Activated CD4-positive, CD25-positive, alpha-beta regulatory T cell treated with anti-CD3 and anti-CD28 coated beads, Interleukin-2, amount 50 U/mL, for 72 hours (primary cell): ENCODE measurements at regions not wholly inside any gene's neighbourhood (a gene's known extent, or its start where the extent isn't known, plus 50 kb on each side); places are given as distances from the start of the nearest gene placed in this dataset.

Source experiments
- DNase-seq: peaks from one replicate; pipeline ENCODE4 v3.0.0; 2021

DNA sequence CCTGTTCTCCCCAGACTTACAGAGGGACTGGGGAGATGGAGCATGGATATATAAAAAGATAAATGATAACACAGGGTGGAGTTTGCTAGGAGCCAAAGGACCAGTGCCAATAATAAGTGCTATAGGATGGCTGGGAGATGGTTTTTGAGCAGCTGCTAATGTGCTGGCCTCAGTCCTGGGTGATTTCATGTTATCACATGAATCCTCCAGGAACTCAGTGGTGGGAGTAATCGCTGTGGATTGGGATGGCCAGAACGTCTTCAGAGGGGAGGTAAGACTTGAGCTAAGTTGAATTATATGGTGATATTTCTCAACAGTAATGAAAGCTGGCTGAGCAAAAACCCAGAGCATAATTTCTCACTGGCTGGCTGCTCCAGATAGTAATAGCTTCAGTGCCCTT lies 441.4 kb downstream of the SLC4A3 start:
- no peak for DNase-seq

DNA sequence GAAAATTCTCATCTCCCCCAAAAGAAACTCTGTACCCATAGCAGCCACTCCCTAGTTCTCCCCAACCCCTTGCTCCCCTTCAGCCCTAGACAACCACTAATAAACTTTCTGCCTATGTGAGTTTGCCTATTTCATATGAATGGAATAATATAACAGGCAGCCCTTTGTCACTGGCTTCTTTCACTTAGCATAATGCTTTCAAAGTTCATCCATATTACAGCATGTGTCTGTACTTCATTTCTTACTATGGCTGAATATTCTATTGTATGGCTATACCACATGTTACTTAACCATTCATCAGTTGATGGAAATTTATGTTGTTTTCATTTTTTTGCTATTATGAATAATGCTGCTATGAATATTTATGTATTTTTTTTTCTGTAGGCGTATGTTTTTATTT lies 442.9 kb downstream of the SLC4A3 start:
- DNase-seq = no peak

DNA sequence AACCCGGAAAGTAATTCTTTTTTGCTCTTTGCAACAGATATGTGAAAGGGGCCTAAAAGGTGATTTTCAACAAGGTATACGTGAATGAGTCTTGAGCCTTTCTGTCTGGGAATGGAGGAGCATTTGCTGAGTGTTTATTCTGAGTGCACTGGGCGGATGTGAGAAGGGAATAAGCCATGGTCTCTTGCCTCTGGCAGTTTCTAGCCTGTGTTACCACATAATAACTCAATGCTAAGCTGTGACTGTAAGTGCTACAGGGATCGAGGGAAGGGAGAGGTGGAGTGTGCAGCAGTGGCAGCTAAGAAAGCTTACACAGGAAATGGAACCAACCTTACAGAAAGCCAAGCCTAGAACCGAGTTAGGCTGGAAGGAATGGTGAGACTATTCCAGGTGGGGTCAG lies 444.3 kb downstream of the SLC4A3 start:
- no peak for DNase-seq

DNA sequence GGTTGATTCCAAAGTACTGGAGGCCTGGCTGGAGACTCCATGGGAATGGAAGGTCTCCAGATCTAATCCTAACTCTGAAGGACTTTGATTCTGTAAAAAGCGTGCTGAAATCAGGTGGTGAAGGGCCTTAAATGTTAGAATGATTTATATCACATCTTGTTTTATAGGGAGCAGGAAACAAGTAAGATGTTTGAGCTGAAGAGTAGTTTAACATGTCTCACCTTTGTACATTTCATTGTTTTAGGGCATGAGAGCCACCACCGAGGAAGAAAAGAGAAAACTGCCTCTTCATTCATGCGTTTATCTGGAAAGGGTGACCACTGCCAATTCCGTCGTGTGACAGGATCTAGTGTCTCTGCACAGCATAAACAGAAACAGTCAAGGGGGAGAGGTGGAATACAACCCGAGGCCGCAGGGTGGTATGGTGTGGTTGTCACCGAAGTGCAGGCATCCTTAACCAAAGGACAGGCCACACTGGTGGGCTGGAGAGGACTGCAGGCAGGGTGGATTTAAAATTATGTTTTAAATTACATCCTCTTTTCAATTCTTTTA lies 445.3 kb downstream of the SLC4A3 start:
- DNase-seq = no peak

DNA sequence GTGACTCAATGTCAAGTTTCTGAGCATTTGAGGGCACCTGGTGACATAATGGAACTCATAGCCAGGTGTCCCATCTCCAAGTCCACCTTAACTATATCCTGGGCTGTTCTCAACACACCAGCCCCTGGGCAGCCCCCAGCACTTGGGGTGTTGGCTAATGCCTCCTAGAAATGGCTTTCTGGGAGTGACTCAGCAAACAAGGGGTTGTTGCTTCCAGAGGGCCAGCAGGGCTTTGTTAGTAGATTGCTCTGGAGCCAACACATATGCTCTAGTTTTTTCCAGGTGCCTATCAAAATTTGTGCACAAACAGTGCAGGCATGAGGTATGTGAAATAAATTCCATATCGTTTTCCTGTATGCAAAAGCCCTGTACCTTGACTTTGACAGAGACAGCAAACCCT lies 448.4 kb downstream of the SLC4A3 start:
- no peak for DNase-seq

DNA sequence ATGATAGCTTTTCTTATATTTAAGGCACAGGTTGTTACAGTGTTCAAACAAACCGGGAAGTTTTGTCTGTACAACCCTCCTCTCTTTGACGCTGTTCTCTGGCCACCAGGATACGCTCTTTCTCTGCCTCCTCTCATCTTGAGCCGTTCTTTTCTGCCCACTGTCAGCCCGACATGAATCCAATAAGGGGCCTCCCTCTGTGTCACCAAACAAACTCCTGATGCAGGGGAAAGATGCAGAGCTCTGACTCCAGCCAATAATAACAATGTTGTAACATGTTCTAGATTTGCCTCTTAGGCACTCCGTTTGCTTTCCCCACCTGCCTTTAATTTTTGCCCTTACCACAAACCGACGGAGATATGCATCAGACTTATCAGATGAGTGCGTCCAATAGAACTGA lies 449.3 kb downstream of the SLC4A3 start:
- no peak for DNase-seq

DNA sequence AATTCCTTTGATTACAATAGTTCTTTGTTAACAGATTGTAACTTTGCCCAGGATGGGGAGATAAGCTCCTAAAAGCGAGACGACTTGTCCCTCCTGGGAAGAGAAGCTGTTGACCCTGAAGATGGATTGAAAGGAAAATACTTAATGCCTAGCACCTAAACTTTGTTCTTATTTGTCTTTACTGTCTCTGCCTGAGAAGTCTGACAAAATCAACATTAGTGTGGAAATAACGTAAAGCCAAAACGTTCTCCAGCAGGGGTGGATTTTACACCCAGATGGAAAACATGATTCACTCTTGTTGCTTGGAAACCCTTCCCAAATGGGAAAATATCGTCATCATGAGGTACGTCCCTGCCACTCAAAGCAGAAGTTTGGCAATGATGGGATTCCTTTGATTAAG lies 450.1 kb downstream of the SLC4A3 start:
- DNase-seq = no peak

DNA sequence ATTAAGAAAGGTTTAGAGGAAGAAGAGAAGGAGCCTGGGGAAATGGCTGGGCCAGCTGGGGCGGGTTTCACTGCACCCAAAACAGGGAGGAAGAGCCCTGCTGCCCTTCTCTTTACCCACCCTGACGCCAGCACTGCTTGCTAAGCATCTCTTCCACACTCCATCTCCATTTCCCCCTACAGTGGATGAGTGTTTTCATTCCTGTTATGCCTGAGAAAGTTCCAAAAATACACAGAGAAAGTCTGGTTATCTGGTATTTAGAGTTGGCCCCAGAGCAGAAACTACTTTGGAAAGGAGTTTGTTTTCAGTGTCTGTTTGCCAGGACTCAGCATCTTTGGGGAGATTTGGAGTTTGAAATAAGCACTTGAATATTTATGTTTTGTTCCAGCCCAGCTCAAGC lies 451.0 kb downstream of the SLC4A3 start:
- no peak for DNase-seq

DNA sequence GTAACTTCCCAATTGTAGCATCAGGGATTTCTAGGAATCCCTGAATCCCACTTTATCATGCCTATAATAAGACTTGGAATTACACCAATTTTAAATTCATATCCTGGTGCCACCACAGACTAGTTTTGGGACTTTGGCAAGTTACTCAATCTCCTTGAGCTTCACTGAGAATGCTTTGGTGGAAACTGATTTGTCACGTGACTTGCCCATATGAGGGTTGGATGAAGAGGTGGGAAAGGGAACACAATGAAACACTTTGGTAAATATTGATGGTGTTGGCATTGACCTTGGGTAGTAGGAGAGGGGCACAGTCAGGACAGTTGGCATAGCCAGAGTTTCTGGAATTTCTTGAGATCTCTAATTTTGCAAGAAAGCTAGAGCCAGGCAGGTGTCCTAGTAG lies 452.2 kb downstream of the SLC4A3 start:
- no peak for DNase-seq

DNA sequence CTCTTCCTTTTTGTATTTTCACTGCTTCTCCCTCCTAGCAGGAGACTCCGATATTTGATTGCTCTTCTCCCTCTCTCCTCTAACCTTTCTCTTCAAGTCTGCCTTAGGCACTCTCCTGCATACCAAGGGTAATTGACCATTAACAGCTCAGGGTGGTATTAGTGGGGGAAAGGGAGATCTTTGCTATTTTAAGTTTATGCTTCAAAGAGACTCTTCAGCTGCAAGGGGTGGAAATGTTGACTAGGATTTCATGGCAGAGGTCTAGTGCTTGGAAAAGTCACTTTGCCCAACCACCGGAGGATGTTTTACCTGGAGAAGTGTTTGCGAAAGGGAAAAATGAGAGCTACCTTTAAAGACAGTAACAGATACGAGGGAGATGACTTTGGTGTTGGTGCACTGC lies 453.7 kb downstream of the SLC4A3 start:
- DNase-seq = no peak

DNA sequence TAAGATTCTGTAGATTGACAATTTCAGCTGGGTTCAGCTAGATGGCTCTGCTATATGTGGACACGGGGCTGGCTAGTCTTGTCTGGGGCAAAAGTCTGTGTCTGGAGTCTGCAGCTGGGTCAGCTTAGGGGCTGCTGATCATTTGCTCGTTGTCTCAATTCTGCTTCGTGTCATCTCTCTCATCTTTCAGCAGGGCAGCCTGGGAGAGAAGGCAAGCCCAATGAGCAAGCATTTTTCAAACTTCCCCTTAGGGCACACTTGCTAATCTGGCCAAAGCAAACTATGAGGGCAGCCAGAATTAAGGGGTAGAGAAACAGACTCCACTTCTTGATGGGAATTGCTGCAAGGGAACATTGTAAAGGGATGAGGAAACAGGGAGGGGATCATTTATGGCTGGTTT lies 462.6 kb downstream of the SLC4A3 start:
- DNase-seq = no peak

DNA sequence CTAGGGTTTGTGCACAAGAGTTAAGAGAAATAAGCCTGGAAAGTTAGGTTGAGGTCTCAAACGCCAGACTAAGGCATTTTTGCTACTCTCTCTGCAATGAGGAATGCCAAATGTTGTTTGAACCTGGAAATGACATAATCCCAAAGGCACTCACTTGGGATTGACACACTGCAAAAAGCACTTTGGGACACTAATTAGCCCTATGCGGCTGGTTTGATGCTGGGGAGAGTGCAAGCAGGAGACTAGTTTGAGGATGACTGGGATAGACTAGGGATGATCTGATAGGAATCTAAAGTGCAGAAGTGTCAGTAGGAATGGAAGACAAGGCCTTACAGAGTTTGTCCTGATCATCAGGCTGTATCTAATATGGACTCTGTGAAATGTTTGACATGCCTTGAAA lies 469.0 kb downstream of the SLC4A3 start:
- no peak for DNase-seq

DNA sequence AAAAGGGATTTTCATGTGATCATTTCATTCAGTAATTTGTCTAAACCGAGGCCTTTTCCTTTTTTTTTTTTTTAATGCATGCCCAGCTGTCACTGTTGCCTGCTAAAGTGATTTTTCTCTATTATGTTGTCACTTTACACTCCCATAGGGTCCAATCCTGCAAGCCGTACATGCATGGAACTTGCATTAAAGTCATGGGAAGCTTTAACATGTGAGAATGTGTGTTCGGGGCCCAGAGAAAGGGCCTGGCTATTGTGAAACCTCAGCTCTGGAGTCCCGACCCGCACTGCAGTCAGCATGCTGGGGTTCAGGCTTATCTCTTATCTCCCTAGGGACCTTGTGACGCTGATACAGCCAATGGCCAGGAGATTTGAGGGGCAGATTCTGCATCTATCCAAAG lies 474.6 kb downstream of the SLC4A3 start:
- no peak for DNase-seq

DNA sequence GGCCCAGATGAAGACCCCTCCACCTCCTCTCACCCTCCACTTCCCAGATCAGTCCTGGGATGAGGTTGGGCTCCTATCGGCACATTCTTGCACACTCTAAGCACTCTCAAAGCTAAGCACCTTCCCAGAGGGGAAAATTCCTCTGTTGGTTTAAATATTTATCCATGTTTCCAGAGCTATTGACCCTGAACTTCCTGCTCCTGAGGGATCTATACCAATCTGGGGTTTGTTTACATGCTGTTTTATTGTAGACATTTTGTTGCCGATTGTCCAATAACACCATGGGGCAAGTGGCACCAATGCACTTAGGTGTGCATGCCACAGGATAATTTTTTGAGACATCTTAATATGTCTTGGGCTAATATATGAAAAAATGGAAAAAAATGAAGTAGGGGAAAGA lies 476.2 kb downstream of the SLC4A3 start:
- DNase-seq = no peak

DNA sequence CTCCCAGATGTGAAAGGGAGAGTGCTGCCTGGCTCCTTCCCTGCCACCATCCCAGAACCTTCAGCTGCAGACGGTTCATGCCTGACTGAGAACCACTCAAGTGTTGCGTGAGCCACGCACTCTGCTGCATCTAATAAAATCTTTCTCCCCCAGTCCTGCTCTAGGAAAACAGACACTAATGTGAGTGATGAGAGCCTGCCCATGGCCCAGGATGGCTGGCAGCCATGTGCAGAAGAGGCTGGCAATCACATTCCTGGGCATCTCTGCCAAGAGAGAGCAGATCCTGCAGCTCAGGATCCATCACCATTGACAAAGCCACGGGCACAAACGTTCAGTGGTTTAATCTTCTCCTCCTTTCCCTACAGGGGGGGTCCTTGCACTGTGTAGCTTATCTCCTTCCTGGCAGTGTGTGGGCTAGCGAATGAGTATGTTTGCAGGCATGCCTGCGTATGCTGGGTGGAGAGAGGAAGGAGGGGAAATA lies 477.5 kb downstream of the SLC4A3 start:
- DNase-seq = no peak

DNA sequence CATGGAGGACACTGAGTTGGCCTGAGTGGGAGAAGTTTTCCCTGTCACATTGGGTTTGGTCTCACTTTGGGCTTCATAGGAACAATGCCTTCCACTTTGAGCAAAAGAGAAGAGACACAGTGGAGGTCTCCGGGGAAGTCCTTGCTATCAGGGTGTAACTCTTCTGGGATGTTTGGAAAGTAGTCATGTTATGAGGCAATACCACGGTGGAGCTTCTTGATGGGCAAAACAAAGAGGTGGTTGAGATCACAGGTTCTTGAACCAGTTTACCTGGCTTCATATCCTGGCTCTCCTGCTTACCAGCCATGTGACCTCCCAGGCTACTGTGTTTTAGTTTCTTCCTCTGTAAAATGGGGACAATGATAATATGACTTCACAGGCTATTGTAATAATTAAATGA lies 478.6 kb downstream of the SLC4A3 start:
- no peak for DNase-seq

DNA sequence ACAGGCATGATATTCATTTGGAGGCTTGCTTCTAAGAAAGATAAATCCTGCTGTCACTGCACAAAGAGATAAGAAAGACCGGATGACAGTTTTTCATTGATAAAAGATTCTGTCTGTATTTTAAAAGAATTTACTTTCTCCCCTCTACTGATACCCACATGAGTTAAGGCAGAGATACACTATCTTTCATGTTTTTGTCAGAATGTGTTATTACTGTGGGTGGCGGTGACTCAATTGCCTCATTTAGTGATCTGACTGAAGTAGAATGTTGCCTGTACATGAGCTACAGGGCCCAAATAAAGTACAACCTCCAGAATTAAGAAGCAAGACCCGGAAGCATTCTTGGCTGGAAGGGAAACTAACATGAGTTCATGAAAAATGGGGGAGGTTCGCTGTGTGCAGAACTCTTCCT lies 480.0 kb downstream of the SLC4A3 start:
- no peak for DNase-seq

DNA sequence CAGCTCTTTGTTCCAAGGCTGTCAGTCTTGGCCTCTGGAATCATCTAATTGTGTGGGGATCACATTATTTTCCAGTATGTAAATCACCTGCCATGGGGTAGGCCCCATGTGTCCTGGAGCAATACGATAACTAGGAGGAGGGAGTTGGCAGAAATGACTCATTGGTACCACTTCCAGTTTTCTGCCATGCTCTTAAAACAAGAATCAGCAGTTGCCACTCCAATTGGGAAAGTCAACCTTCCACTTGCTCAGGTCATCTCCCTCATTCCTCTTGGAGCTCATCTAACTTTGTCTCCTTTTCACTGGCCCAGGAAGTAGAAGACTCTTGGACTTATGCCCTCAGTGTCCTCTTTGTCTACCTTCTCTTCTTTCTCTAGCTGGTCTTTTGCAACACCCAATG lies 487.0 kb downstream of the SLC4A3 start:
- DNase-seq = no peak

DNA sequence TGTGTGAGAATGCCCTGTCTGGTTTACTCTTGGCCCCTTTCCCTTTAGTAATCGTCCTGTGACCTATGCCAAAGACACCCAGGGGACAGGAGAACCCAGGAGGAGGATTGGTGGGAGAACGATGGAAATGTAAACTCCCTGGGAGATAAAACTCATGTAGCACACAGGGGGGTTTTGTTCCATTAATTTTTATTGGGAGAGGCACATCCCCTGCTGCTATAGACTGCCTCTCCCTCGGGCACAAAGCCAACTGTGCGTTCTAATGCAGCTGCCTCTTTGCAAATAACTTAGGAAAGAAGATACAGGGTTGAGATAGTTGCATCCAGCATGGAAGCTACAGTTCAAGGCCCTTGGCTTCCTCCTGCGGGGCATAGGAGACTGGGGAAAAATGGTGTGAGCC lies 489.6 kb downstream of the SLC4A3 start:
- no peak for DNase-seq

DNA sequence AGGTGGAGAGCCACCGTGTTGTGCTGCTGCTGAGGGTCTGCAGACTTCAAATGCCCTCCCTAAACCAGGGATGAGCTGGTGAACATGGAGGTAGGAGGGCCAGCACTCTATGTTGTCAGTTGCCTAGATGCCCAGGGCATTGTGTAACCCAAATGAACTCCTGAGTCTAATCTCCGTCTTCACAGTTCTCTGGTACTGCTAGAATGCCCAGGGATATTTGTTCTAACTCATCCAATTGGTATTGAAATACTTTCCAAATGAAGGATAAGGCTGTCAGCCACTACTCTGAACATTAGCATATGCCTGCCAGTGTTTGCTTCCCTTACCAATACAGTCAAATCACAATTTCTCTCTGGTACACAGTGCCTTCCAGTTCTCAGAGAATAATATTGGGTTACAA lies 492.6 kb downstream of the SLC4A3 start:
- no peak for DNase-seq

DNA sequence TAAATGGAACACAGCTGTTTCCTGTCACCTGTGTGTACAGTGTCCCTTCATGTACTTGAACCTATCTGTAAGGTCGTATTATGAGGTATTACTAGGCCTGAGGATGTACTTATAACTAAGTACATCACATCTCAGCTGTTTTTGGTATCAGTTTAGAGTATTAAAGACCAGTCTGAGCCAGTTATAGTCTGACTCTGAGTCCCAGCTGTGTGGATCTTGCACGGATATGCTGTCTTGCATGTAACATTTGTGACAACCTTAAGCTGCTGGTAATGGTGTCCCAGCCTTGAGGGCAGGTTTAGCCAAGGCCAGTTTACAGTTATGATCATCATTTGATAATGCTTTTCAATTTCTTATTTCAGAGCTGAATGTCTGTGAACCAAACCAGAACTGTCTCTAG lies 496.3 kb downstream of the SLC4A3 start:
- DNase-seq = no peak

DNA sequence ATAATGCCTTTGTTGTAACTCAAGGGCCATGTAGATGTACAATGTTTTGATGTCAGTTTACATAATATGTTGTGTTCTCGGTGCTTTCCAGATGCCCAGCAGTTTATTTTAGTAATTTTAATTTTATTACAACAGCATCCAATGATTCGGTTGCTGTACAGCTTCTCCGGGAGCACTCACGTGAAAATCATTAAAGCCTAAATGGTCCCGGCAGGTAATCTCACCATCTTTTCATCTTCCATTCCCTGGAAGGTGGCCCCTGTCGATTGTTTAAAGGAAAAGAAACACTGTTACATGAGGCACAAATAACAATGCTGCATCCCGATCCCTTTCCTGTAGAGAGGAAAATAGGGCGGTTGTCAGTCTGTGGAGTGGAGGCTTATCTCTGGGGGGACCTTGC lies 498.1 kb downstream of the SLC4A3 start:
- DNase-seq = no peak

DNA sequence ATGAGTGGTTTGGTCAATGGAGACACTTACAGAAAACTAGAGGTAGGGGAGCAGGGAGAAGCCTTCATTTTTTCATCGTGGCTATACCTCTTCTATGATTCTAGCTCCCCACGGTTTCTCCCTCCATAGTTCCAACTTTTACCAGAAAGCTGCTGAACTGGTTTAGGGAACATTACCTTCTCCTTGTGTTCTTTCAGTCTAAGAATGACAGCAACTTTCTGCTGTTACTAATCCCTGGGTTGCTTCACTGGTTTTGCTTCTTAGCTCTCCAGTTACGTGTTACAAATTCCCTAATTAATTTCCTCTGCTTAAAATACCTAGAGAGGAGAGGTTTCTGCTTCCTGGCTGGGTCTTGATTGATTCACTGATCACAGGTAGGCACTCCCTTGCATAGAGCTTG lies 499.9 kb downstream of the SLC4A3 start:
- no peak for DNase-seq

DNA sequence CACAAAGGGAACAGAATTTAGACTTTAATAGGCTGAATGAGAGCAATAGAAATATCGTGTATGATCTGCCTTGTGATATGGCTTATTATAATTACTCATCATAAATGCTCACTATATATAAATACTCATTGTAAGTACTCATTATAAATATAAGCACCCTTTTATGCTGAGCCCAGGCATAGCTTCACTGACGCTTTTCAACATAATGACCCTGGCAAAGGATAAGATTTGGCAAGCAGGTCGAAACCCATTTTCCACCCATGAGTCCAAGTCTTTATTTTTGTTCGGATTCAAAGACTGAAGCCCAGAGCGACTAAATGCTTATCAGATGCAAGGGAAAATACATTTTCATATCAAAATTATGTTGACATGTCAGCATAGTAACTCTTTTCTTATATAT lies 500.4 kb downstream of the SLC4A3 start:
- no peak for DNase-seq

DNA sequence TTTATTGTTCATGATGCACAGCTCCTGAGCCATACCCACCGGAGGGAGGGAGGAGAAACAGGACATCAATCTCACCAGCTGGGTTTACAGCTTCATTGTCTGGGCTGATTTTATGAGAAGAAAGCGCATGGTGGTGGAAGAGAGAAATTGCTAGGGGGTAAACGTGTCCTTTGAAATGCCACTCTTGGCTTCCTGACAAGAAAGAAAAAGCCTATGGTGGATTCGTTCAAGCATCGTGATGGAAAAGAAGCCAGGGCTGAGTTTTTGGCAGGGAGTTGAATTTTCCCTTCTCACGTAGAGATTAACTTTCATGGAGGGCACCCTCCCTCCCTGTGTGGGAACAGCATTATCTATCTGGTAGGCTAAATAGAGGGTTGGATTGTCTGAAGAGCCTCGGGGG lies 502.0 kb downstream of the SLC4A3 start:
- no peak for DNase-seq
